ENCODE measurements at regions not wholly inside any gene's neighbourhood (a gene's known extent, or its start where the extent isn't known, plus 50 kb on each side); places are given as distances from the start of the nearest gene placed in this dataset.

GRCh38 chrX:79300856-79301255 is 66.3 kb downstream of the ITM2A start:
- DNase-seq = no peak

GRCh38 chrX:79290596-79290995 is 76.5 kb downstream of the ITM2A start:
- DNase-seq = no peak

- no peak for DNase-seq
These were observed 78.4 kb downstream of the ITM2A start for GRCh38 chrX:79288733-79289132.

DNA sequence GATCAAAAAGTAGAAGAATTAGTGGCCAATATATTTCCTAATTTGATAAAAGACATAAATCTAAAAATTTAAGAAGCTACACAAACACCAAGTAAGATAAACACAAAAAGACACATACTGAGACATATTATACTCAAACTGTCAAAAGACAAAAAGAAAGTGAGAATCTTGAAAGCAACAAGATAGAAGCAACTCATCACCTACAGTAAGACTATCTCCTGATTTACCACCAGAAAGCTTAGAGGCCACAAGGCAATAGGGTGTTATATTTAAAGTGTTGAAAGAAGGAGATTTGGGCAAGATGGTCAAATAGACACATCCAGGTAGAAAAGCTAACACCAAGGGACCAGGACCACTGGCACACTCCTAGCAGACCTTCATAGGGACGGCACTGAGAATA is 79.4 kb downstream of the ITM2A start:
- DNase-seq = no peak

- DNase-seq = no peak
These were observed 85.4 kb downstream of the ITM2A start for GRCh38 chrX:79281775-79282174.

DNA sequence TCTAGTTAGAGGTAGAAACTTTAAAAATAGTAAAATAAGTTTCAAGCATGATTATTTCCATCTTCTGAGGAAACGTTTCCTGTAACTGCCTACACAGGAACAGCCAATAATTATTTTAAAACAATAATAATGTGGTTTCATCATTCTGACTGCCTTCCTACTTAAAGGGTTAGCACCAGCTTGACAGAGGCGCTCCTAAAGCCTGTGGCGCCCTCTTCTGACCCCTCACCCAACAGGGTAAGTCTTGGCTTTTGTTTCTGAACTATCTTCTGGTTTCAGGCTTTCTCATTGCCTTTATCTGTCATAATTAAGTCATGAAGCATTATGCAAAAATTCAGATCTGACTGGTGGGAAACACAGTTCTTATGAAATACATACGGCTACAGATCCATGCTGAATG is 96.7 kb downstream of the ITM2A start:
- peak; percentile 62 for DNase-seq

GRCh38 chrX:79268788-79269187 is 98.3 kb downstream of the ITM2A start:
- no peak for DNase-seq

DNA sequence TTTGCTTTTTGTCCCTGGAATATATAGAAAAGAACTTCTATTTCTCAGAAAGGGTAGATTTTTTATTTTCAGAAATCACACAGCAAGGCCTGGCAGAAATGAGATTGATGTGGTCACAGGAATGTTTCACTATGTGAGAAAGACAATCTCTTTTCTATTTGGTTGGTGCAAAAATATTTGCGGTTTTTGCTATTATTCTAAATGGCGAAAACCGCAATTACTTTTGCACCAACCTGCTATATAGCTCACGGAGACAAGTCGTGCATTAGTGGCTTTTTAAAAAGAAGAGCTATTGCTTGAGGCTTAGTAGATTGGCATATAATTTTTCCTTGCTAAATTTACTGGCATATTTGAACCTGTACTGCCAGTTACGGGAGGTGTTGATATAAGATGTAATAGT is 100.4 kb downstream of the ITM2A start:
- no peak for DNase-seq

GRCh38 chrX:79263550-79263949 is 103.6 kb downstream of the ITM2A start:
- DNase-seq = no peak

DNA sequence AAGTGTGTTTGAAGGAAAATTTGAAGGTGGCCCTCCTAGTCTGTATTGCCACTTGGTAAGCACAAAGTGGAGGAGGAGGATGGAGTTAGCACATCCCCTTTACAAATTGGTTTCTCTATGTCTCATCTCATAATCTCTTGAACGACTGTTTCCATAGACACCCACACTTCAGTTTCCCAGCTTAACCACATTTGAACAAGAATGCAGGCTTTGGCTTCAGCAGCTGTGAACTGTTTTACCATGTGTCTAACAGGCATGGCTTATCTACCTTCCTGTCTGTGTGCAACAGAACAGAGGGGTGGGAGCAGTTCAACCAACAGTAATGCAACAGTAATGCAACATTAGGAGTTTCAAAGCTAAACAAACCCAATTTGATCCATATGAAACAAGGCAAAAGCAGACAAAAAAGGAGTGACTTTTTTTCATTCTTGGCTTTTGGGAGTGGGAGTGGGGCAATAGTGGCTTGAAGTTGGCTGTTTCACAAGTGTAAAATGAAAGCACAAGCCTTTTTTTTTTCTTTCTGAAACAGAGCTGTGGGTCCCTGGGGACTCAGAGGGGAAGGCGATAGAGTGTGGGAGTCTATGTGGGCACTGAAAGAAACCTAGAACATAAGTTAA is 108.0 kb downstream of the ITM2A start:
- DNase-seq = peak; percentile 5

DNA sequence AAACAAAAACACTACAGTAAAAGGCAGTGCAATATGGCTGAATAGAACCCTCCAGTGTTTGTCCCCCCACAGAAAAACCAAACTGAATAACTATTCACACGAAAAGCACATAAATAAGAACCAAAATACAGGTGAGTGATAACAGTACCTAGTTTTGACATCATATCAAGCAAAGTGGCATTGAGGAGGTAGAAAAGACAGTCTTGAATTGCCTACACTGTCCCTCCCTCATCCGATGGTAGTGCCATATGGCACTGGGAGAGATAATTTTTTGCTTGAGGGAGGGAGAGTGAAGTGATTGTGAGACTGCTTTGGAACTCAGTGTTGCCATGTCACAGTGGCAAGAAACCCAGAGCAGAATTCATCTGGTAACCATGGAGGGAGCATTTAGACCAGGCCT is 99.2 kb downstream of the GPR174 start:
- DNase-seq = no peak

GRCh38 chrX:79235899-79236298 is 91.4 kb downstream of the GPR174 start:
- no peak for DNase-seq

GRCh38 chrX:79231662-79232061 is 87.2 kb downstream of the GPR174 start:
- no peak for DNase-seq

Measured in stimulated activated CD4-positive, alpha-beta T cell treated with anti-CD3 and anti-CD28 coated beads, Interleukin-12 subunit alpha, Interleukin-12 subunit beta, amount 100 ng/mL, for 4 hours (primary cell).